GM18508 (cell line): ENCODE measurements at regions not wholly inside any gene's neighbourhood (a gene's known extent, or its start where the extent isn't known, plus 50 kb on each side); places are given as distances from the start of the nearest gene placed in this dataset.
A peak's percentile ranks its signal among the peaks of the same experiment; 100 is the strongest.
"Not testable (repeated sequence)": the region's sequence is repeated elsewhere in the genome, so short reads cannot be mapped to it uniquely, and the experiment has no call there.

ENCODE experiments used
- ATAC-seq: cut with Tn5 transposase; IDR thresholded peaks from one replicate; pipeline ENCODE4 v1.9.1; 2021; ENCODE audit warnings: moderate number of reproducible peaks; ENCODE audit not compliant: insufficient read depth, unreplicated experiment

GRCh38 chr14:61602003-61602732 lies 93.1 kb upstream of the HIF1A start:
- ATAC-seq: no peak

- no peak for ATAC-seq
Observed at GRCh38 chr14:61602733-61603077, 92.6 kb upstream of the HIF1A start.

GRCh38 chr14:61603736-61604135 lies 91.6 kb upstream of the HIF1A start:
- no peak for ATAC-seq

GRCh38 chr14:61607570-61608244 lies 87.6 kb upstream of the HIF1A start:
- ATAC-seq: no peak

GRCh38 chr14:61608245-61609165 lies 86.8 kb upstream of the HIF1A start:
- ATAC-seq: no peak

GRCh38 chr14:61609191-61609843 lies 86.0 kb upstream of the HIF1A start:
- ATAC-seq: no peak

DNA sequence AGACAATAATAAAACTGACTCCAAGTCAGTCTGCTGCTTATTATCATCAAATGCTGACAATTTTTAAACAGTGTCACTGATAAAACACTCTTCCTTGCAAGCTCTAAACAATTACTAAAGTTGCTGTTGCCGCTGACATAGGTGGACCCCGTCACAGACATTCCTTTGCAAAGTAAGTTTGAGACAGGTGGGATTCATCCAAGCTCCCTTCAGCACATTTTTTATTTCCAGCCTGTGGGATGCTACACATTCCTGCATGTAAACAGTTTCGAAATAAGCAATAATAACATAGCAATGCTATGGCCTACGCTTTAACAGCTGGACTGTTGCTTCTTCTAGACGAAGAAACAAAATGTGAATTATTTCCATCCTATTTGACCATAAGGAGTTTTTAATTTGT lies 85.4 kb upstream of the HIF1A start:
- ATAC-seq: no peak

DNA sequence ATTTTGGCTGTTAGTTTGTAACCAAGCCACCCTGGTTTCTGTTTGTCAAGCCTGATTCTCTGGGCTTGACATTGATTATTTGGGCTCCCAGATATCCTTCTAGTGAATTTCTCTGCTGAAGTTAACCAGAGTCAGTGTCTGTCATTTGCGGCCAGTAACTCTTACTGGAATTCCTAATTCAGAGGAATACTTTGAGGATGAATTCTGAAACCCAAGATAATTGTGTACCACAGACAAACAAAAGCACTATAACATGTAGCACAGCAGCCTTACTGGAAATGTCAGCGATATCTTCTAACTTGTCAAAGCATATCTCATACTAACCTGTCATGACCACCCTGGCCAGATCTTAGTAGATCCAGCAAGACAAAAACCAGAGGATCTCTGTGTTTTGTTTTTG lies 84.4 kb upstream of the HIF1A start:
- no peak for ATAC-seq

DNA sequence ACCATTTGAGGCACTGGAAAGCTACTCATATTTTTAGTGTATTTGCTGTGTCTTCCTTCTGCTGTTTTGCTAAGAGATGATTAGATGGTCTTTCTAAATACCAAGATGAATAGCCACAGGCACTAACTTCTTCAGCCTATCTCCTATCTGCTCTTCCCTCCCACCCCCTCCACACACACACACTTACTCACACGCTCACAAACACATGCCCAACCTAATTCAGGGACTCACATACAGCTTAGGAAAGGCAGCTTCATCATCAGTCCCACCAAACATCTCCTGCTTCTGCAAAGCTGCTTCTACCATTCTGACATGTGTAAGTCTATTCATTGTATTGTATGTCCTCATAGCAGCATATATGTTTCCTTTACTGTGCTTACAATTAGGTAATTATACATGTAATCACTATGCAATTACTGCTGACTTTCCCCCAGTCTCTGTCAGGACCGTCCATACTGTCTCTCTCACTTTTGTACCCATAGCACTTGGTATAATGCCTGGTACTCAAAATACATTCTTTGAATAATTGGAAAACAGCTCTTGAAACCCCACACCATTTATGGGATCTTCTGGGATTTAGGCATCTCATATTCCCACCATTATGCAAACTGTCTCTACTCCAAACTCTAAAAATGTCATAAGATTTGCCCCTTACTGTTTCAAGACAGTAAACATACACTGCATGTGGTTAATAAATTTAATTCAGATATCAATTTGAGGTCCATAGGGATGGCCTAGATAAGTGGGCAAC lies 83.3 kb upstream of the HIF1A start:
- no peak for ATAC-seq

DNA sequence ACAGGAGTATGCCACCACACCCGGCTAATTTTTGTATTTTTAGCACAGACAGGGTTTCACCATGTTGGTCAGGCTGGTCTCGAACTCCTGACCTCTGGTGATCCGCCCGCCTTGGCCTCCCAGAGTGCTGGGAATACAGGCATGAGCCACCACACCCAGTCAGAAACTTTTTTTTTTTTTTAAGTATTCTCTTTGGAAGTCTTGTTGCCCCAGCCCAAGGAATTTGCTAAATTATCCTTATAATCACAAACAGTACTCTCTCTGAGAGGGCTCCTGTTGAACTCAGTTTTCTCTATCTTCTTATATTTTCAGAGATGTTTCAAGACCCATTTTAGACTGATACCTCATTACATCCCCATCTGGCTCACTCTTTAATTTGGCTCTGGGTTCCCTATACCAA lies 82.3 kb upstream of the HIF1A start:
- not testable (repeated sequence) for ATAC-seq

DNA sequence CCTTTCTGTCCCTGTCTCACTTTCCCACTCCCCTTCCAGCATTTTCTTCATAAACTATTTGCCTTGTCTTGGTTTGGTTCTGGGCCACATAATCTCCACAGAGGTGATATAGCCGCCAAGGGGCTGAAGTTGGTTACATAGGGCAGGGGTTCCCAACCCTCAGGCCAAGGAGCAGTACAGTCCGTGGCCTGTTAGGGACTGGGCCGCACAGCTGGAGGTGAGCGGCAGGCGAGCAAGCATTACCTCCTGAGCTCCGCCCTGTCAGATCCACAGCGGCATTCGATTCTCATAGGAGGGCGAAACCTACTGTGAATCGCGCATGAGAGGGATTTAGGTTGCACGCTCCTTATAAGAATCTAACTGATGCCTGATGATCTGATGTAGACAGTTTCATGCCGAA lies 80.6 kb upstream of the HIF1A start:
- no peak for ATAC-seq

GRCh38 chr14:61615743-61616523 lies 79.4 kb upstream of the HIF1A start:
- no peak for ATAC-seq

DNA sequence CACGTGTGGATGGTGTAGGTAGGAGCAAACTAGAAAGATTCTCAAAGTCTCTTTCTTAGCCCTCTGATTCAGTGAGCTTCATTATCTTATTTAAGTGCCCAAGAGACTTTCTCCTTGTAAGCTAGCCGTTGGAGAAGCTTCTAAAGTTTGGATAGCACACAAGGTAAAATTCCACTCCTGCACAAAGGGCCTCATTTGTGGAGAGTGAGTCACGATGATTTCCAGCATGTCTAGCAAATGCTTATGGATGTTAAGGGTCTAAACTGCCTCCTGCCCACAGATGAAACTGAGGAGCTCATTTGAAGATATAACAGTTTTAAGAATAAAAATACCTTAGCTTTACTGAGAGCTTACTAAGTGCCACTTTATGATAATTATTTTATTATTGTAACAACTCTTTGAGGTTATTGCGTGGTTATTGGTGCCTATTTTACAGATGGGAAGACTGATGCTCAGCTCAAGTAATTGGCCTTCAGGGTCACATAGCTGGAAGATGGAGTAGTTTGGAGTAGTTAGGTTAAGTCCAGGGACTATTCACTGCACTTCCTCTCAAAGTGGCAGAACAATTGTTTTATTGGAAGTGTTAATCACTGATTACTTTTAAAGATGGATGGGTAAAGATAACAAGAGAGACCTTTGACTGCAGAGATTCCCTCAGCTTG lies 78.7 kb upstream of the HIF1A start:
- ATAC-seq: no peak

DNA sequence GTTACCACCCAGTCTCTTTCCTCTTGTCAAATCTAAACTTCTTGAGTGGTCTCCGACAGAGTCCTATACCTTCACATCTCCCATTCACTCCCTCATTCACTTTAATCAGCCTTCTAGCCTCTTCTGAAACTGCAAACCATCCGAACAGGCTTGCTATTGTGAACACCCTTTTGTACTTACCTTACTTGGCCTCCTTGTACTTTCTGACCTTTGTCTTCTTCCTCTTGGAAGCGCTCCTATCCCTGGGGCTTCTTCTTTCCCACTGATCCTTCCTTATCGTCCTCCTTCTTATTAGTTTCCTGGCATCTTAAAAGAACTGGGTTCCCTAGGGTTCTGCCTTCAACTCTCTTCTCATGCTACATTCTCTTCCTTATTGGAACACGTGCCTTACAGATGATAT lies 76.9 kb upstream of the HIF1A start:
- no peak for ATAC-seq

GRCh38 chr14:61619494-61619893 lies 75.8 kb upstream of the HIF1A start:
- ATAC-seq: no peak

GRCh38 chr14:61620130-61620946 lies 75.0 kb upstream of the HIF1A start:
- peak; percentile 83 for ATAC-seq

DNA sequence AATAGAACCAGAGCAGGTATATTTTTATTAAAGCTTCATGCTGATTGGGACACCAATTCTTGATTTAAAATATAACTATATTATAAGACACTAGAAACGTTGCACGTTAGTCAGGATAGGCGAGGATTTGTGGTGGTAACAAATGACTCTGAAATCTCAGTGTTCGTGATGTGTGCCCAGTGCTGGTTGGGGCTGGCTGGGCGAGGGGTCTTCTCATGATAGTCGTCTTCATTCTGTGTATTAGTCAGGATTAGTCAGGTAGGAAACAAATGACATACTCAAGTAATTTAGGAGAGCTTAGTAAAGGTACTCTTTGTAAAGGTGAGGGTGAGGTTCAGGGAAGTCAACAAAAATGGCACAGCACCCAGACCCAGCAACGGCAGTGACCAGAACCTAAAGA lies 73.9 kb upstream of the HIF1A start:
- no peak for ATAC-seq

DNA sequence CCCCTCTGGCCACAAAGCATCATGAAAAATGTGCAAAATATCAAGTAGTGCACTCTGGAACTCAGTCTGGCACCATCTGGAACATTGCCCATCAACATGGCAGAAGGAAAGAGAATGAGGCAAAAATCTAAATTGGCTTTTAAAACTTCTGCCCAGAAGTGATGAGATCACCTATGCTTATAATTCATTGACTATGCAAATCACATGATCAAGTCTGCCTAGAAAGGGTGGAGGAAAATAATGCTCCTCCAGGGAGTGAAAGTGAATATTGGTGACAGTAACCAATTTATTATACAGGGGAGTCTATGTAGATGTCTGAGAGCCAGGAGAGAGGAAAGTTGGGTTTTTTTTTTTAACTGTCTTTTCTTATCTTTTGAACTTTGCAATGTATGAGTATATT lies 73.3 kb upstream of the HIF1A start:
- no peak for ATAC-seq
